H1 (cell line): ENCODE measurements at regions not wholly inside any gene's neighbourhood (a gene's known extent, or its start where the extent isn't known, plus 50 kb on each side); places are given as distances from the start of the nearest gene placed in this dataset.

Source experiments
- RAD21 ChIP-seq, 2 experiments: IDR thresholded peaks in 1 of 2; conservative IDR thresholded peaks in 1 of 2; 2 replicates each; pipeline ENCODE4 v1.6.1; 2011; ENCODE audit warnings: low read depth in 2 of 2, low read length in 2 of 2, improper control_type of control experiment in 1 of 2, inconsistent platforms in 1 of 2, mild to moderate bottlenecking in 1 of 2, moderate library complexity in 1 of 2
- SAP30 ChIP-seq: fragments of 300-600 bp; sonication (generic); IDR thresholded peaks from 2 replicates; pipeline ENCODE4 v1.7.1; 2012; ENCODE audit warnings: low read length, moderate library complexity, mild to moderate bottlenecking, inconsistent platforms; ENCODE audit not compliant: insufficient read depth, insufficient replicate concordance
- SP2 ChIP-seq: IDR thresholded peaks from 2 replicates; pipeline ENCODE4 v1.6.1; 2012; ENCODE audit warnings: mild to moderate bottlenecking, low read length, inconsistent platforms
- TBP ChIP-seq: IDR thresholded peaks from 2 replicates; pipeline ENCODE4 v1.6.1; 2011; ENCODE audit warnings: low read depth, low read length, improper control_type of control experiment
- TF ChIP-seq, protein P1 (sequence below): fragments of 300-600 bp; sonication (generic); IDR thresholded peaks from 2 replicates; pipeline ENCODE4 v1.7.1; 2012; ENCODE audit warnings: low read length, moderate library complexity, mild to moderate bottlenecking, inconsistent platforms; ENCODE audit not compliant: insufficient replicate concordance
- TF ChIP-seq, protein P2 (sequence below): IDR thresholded peaks from 2 replicates; pipeline ENCODE4 v1.6.1; 2011; ENCODE audit warnings: low read depth, mild to moderate bottlenecking, low read length; ENCODE audit not compliant: insufficient read depth
- TF ChIP-seq, protein P3 (sequence below): IDR thresholded peaks from 2 replicates; pipeline ENCODE4 v1.6.1; 2012; ENCODE audit warnings: low read length, inconsistent platforms

DNA sequence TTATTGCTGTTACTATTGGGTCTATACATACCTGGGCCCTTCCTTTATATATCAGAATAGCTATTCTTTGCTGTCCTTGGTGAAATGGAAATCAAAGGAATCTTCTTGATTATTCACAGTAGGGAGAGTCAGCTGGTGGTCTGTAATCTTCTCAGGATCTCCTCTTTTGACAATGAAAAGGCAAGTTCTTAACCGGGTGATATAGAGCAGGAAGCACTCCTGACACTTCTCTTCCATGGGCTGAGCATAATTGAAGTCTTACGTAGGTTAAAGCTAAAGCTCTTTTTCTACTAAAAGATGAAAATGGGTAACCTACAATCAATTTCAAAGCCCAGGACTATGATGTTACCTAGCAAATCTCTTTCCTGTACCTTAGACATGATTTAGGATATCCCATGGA lies 274.9 kb upstream of the LCORL start (continued):
- TF ChIP-seq, protein P1, sequence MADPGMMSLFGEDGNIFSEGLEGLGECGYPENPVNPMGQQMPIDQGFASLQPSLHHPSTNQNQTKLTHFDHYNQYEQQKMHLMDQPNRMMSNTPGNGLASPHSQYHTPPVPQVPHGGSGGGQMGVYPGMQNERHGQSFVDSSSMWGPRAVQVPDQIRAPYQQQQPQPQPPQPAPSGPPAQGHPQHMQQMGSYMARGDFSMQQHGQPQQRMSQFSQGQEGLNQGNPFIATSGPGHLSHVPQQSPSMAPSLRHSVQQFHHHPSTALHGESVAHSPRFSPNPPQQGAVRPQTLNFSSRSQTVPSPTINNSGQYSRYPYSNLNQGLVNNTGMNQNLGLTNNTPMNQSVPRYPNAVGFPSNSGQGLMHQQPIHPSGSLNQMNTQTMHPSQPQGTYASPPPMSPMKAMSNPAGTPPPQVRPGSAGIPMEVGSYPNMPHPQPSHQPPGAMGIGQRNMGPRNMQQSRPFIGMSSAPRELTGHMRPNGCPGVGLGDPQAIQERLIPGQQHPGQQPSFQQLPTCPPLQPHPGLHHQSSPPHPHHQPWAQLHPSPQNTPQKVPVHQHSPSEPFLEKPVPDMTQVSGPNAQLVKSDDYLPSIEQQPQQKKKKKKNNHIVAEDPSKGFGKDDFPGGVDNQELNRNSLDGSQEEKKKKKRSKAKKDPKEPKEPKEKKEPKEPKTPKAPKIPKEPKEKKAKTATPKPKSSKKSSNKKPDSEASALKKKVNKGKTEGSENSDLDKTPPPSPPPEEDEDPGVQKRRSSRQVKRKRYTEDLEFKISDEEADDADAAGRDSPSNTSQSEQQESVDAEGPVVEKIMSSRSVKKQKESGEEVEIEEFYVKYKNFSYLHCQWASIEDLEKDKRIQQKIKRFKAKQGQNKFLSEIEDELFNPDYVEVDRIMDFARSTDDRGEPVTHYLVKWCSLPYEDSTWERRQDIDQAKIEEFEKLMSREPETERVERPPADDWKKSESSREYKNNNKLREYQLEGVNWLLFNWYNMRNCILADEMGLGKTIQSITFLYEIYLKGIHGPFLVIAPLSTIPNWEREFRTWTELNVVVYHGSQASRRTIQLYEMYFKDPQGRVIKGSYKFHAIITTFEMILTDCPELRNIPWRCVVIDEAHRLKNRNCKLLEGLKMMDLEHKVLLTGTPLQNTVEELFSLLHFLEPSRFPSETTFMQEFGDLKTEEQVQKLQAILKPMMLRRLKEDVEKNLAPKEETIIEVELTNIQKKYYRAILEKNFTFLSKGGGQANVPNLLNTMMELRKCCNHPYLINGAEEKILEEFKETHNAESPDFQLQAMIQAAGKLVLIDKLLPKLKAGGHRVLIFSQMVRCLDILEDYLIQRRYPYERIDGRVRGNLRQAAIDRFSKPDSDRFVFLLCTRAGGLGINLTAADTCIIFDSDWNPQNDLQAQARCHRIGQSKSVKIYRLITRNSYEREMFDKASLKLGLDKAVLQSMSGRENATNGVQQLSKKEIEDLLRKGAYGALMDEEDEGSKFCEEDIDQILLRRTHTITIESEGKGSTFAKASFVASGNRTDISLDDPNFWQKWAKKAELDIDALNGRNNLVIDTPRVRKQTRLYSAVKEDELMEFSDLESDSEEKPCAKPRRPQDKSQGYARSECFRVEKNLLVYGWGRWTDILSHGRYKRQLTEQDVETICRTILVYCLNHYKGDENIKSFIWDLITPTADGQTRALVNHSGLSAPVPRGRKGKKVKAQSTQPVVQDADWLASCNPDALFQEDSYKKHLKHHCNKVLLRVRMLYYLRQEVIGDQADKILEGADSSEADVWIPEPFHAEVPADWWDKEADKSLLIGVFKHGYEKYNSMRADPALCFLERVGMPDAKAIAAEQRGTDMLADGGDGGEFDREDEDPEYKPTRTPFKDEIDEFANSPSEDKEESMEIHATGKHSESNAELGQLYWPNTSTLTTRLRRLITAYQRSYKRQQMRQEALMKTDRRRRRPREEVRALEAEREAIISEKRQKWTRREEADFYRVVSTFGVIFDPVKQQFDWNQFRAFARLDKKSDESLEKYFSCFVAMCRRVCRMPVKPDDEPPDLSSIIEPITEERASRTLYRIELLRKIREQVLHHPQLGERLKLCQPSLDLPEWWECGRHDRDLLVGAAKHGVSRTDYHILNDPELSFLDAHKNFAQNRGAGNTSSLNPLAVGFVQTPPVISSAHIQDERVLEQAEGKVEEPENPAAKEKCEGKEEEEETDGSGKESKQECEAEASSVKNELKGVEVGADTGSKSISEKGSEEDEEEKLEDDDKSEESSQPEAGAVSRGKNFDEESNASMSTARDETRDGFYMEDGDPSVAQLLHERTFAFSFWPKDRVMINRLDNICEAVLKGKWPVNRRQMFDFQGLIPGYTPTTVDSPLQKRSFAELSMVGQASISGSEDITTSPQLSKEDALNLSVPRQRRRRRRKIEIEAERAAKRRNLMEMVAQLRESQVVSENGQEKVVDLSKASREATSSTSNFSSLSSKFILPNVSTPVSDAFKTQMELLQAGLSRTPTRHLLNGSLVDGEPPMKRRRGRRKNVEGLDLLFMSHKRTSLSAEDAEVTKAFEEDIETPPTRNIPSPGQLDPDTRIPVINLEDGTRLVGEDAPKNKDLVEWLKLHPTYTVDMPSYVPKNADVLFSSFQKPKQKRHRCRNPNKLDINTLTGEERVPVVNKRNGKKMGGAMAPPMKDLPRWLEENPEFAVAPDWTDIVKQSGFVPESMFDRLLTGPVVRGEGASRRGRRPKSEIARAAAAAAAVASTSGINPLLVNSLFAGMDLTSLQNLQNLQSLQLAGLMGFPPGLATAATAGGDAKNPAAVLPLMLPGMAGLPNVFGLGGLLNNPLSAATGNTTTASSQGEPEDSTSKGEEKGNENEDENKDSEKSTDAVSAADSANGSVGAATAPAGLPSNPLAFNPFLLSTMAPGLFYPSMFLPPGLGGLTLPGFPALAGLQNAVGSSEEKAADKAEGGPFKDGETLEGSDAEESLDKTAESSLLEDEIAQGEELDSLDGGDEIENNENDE: no peak
- TF ChIP-seq TBP (no peak), SP2 (no peak), RAD21 (IDR thresholded peaks at IDR 0.05 in 1 of 2, conservative IDR thresholded peaks at IDR 0.05 in 1 of 2; ENCODE audit: low read depth in 2 of 2, low read length in 2 of 2) (no peak), SAP30 (no peak)
- TF ChIP-seq, protein P2, sequence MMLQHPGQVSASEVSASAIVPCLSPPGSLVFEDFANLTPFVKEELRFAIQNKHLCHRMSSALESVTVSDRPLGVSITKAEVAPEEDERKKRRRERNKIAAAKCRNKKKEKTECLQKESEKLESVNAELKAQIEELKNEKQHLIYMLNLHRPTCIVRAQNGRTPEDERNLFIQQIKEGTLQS: no peak
- TF ChIP-seq, protein P3, sequence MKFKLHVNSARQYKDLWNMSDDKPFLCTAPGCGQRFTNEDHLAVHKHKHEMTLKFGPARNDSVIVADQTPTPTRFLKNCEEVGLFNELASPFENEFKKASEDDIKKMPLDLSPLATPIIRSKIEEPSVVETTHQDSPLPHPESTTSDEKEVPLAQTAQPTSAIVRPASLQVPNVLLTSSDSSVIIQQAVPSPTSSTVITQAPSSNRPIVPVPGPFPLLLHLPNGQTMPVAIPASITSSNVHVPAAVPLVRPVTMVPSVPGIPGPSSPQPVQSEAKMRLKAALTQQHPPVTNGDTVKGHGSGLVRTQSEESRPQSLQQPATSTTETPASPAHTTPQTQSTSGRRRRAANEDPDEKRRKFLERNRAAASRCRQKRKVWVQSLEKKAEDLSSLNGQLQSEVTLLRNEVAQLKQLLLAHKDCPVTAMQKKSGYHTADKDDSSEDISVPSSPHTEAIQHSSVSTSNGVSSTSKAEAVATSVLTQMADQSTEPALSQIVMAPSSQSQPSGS: no peak
